GM23338 (cell line): ENCODE measurements at regions not wholly inside any gene's neighbourhood (a gene's known extent, or its start where the extent isn't known, plus 50 kb on each side); places are given as distances from the start of the nearest gene placed in this dataset.
A peak's percentile ranks its signal among the peaks of the same experiment; 100 is the strongest.

ENCODE experiments used
- ATAC-seq: fragments of 200-7000 bp; cut with Tn5 transposase; 3 replicates; pipeline ENCODE4 v1.9.1; 2020
- DNase-seq: peaks from one replicate; pipeline ENCODE4 v3.0.0-alpha.2; 2015; ENCODE audit warnings: low spot score
- H2AFZ ChIP-seq: fragments of 200-600 bp; sonication (generic); 2 replicates; pipeline ENCODE4 v1.8.0; 2016; ENCODE audit warnings: antibody characterized with exemption, mild to moderate bottlenecking, moderate library complexity
- H3F3A ChIP-seq: fragments of 200-600 bp; sonication (generic); replicated peaks from 2 replicates; pipeline ENCODE4 v1.8.0; 2017; ENCODE audit warnings: antibody characterized with exemption, mixed run types, low read depth
- H3K27ac ChIP-seq: fragments of 200-600 bp; sonication (generic); 2 replicates; pipeline ENCODE4 v1.6.1; 2016; ENCODE audit warnings: low read depth
- H3K27me3 ChIP-seq: fragments of 200-600 bp; sonication (generic); 2 replicates; pipeline ENCODE4 v1.8.0; 2016; ENCODE audit warnings: mild to moderate bottlenecking, mixed run types, moderate library complexity; ENCODE audit not compliant: insufficient read depth
- H3K36me3 ChIP-seq: fragments of 200-600 bp; sonication (generic); 2 replicates; pipeline ENCODE4 v1.8.0; 2016; ENCODE audit warnings: mild to moderate bottlenecking; ENCODE audit not compliant: insufficient read depth
- H3K4me1 ChIP-seq: fragments of 200-600 bp; sonication (generic); 2 replicates; pipeline ENCODE4 v1.8.0; 2016; ENCODE audit warnings: mild to moderate bottlenecking, moderate library complexity; ENCODE audit not compliant: insufficient read depth
- H3K4me2 ChIP-seq: fragments of 200-600 bp; sonication (generic); 2 replicates; pipeline ENCODE4 v1.7.1; 2017; ENCODE audit warnings: mixed run types
- H3K4me3 ChIP-seq: fragments of 200-600 bp; sonication (generic); 2 replicates; pipeline ENCODE4 v1.6.1; 2016; ENCODE audit warnings: mixed run types
- H3K79me2 ChIP-seq: fragments of 200-600 bp; sonication (generic); replicated peaks from 2 replicates; pipeline ENCODE4 v1.8.0; 2017; ENCODE audit warnings: mild to moderate bottlenecking; ENCODE audit not compliant: insufficient read depth
- H3K9me2 ChIP-seq: fragments of 200-600 bp; sonication (generic); 2 replicates; pipeline ENCODE4 v1.8.0; 2017; ENCODE audit not compliant: insufficient read depth
- H4K20me1 ChIP-seq: fragments of 200-600 bp; sonication (generic); replicated peaks from 2 replicates; pipeline ENCODE4 v1.8.0; 2017; ENCODE audit warnings: mild to moderate bottlenecking; ENCODE audit not compliant: insufficient read depth
- H3K27ac Mint-ChIP-seq: 2 replicates; pipeline ENCODE4 v1.8.0; 2020; ENCODE audit warnings: inconsistent platforms, mild to moderate bottlenecking, moderate library complexity, mixed read lengths
- H3K27me3 Mint-ChIP-seq: 3 replicates; pipeline ENCODE4 v1.8.0; 2022; ENCODE audit warnings: low read depth, mild to moderate bottlenecking, moderate library complexity, mixed read lengths, inconsistent platforms; ENCODE audit not compliant: insufficient read depth, poor library complexity
- H3K36me3 Mint-ChIP-seq: 3 replicates; pipeline ENCODE4 v1.8.0; 2021; ENCODE audit warnings: low read depth, mild to moderate bottlenecking, inconsistent platforms, moderate library complexity, mixed read lengths
- H3K4me1 Mint-ChIP-seq: 3 replicates; pipeline ENCODE4 v1.8.0; 2020; ENCODE audit warnings: mild to moderate bottlenecking, inconsistent platforms, mixed read lengths
- H3K4me3 Mint-ChIP-seq: 3 replicates; pipeline ENCODE4 v1.8.0; 2021; ENCODE audit warnings: moderate library complexity, mild to moderate bottlenecking, inconsistent platforms, mixed read lengths
- H3K9me3 Mint-ChIP-seq: 3 replicates; pipeline ENCODE4 v1.8.0; 2020; ENCODE audit warnings: moderate library complexity, mild to moderate bottlenecking, inconsistent platforms, mixed read lengths
- CREB1 ChIP-seq: fragments of 250-450 bp; sonication (Bioruptor Pico); IDR thresholded peaks from 2 replicates; pipeline ENCODE4 v1.5.0; 2020; ENCODE audit warnings: low read depth, mild to moderate bottlenecking, moderate library complexity
- ETS1 ChIP-seq: IDR thresholded peaks from 2 replicates; pipeline ENCODE4 v1.6.1; 2016; ENCODE audit warnings: antibody characterized with exemption
- EZH2 ChIP-seq: fragments of 200-600 bp; sonication (generic); IDR thresholded peaks from one replicate; pipeline ENCODE4 v1.8.0; 2017; ENCODE audit warnings: antibody characterized with exemption, mild to moderate bottlenecking, low read depth; ENCODE audit not compliant: unreplicated experiment
- EZH2phosphoT487 ChIP-seq: fragments of 200-600 bp; sonication (generic); IDR thresholded peaks from one replicate; pipeline ENCODE4 v1.8.1; 2018; ENCODE audit warnings: antibody characterized with exemption; ENCODE audit not compliant: unreplicated experiment
- JUNB ChIP-seq: IDR thresholded peaks from one replicate; pipeline ENCODE4 v1.6.1; 2016; ENCODE audit warnings: antibody characterized with exemption; ENCODE audit not compliant: unreplicated experiment
- NANOG ChIP-seq: IDR thresholded peaks from 2 replicates; pipeline ENCODE4 v1.6.1; 2016; ENCODE audit warnings: antibody characterized with exemption, borderline replicate concordance
- REST ChIP-seq: IDR thresholded peaks from one replicate; pipeline ENCODE4 v1.6.1; 2018; ENCODE audit warnings: antibody characterized with exemption; ENCODE audit not compliant: unreplicated experiment
- STAT1 ChIP-seq: IDR thresholded peaks from one replicate; pipeline ENCODE4 v1.6.1; 2016; ENCODE audit warnings: antibody characterized with exemption; ENCODE audit not compliant: unreplicated experiment
- ZNF114 ChIP-seq: fragments of 250-450 bp; sonication (Bioruptor Pico); IDR thresholded peaks from 2 replicates; pipeline ENCODE4 v1.5.0; 2020; ENCODE audit warnings: mild to moderate bottlenecking, moderate library complexity

GRCh38 chr3:162019817-162020216 lies 523.2 kb downstream of the OTOL1 start:
- Histone ChIP-seq H3K27me3 (no peaks in the 10 kb centered on the region), H3K9me2 (0 out of 2 replicates have a peak, but pooled peaks cover 3% of the 10 kb centered on the region), H2AFZ (0 out of 2 replicates have a peak overlapping the region, but pooled peaks have one; percentile 18), H3K4me3 (no peak overlapping the region), H4K20me1 (no peaks in the 10 kb centered on the region), H3F3A (no peaks in the 10 kb centered on the region), H3K4me1 (no peaks in the 10 kb centered on the region), H3K79me2 (no peaks in the 10 kb centered on the region), H3K4me2 (no peak overlapping the region), H3K27ac (no peak overlapping the region), H3K36me3 (no peaks in the 10 kb centered on the region)
- Mint-ChIP-seq H3K27me3 (no peaks in the 10 kb centered on the region), H3K9me3 (no peaks in the 10 kb centered on the region), H3K4me3 (no peak overlapping the region), H3K36me3 (0 out of 3 replicates have a peak, but pooled peaks cover 2% of the 10 kb centered on the region), H3K27ac (no peak overlapping the region), H3K4me1 (peaks cover 6% of the 10 kb centered on the region; the same call in 2 of the 3 replicates)
- ATAC-seq (no peak), DNase-seq (no peak)
- TF ChIP-seq STAT1 (no peak), NANOG (no peak), CREB1 (CRISPR knock-in tag) (no peak)

- Mint-ChIP-seq H3K4me3 (no peak overlapping the region), H3K36me3 (0 out of 3 replicates have a peak, but pooled peaks cover 2% of the 10 kb centered on the region), H3K27ac (no peak overlapping the region), H3K9me3 (no peaks in the 10 kb centered on the region), H3K27me3 (no peaks in the 10 kb centered on the region), H3K4me1 (peaks cover 4% of the 10 kb centered on the region; the same call in 1 of the 3 replicates)
- Histone ChIP-seq H3K27ac (no peak overlapping the region), H3K9me2 (0 out of 2 replicates have a peak, but pooled peaks cover 3% of the 10 kb centered on the region), H3K79me2 (no peaks in the 10 kb centered on the region), H3F3A (no peaks in the 10 kb centered on the region), H2AFZ (peak overlapping the region; percentile 64; the same call in 1 of the 2 replicates), H3K27me3 (no peaks in the 10 kb centered on the region), H4K20me1 (no peaks in the 10 kb centered on the region), H3K4me3 (no peak overlapping the region), H3K4me1 (no peaks in the 10 kb centered on the region), H3K4me2 (no peak overlapping the region), H3K36me3 (no peaks in the 10 kb centered on the region)
- no peak for DNase-seq
- TF ChIP-seq REST (no peak), EZH2 (no peak), JUNB (no peak)
- ATAC-seq, result no peak
These were observed 524.6 kb downstream of the OTOL1 start for GRCh38 chr3:162021206-162021605.

GRCh38 chr3:162022911-162023310 lies 526.3 kb downstream of the OTOL1 start:
- no peak overlapping the region for H2AFZ ChIP-seq
- 0 out of 3 replicates have a peak, but pooled peaks cover 2% of the 10 kb centered on the region for H3K36me3 Mint-ChIP-seq
- H3K4me3 ChIP-seq, result no peak overlapping the region
- DNase-seq (no peak), ATAC-seq (no peak)
- no peaks in the 10 kb centered on the region for H4K20me1 ChIP-seq
- H3K27me3 Mint-ChIP-seq, result no peaks in the 10 kb centered on the region
- H3K9me2 ChIP-seq, result 0 out of 2 replicates have a peak, but pooled peaks cover 3% of the 10 kb centered on the region
- H3K36me3 ChIP-seq, result no peaks in the 10 kb centered on the region
- no peak overlapping the region for H3K27ac ChIP-seq
- no peaks in the 10 kb centered on the region for H3K4me1 ChIP-seq
- no peaks in the 10 kb centered on the region for H3K79me2 ChIP-seq
- no peak overlapping the region for H3K4me2 ChIP-seq
- no peaks in the 10 kb centered on the region for H3K27me3 ChIP-seq
- H3K27ac Mint-ChIP-seq, result no peak overlapping the region
- peaks cover 4% of the 10 kb centered on the region; the same call in 1 of the 3 replicates for H3K4me1 Mint-ChIP-seq
- no peak overlapping the region for H3K4me3 Mint-ChIP-seq
- no peaks in the 10 kb centered on the region for H3K9me3 Mint-ChIP-seq
- no peaks in the 10 kb centered on the region for H3F3A ChIP-seq
- TF ChIP-seq ETS1, result no peak
- TF ChIP-seq ZNF114 (CRISPR knock-in tag), result no peak
- no peak for TF ChIP-seq EZH2phosphoT487
- no peak for TF ChIP-seq NANOG
